GDM1 (cell line): ENCODE measurements at regions not wholly inside any gene's neighbourhood (a gene's known extent, or its start where the extent isn't known, plus 50 kb on each side); places are given as distances from the start of the nearest gene placed in this dataset.
"Not testable (repeated sequence)": the region's sequence is repeated elsewhere in the genome, so short reads cannot be mapped to it uniquely, and the experiment has no call there.

Experiments used
- DNase-seq: peaks from one replicate; lab custom pipeline; 2025; lab: John Stamatoyannopoulos, UW

DNA sequence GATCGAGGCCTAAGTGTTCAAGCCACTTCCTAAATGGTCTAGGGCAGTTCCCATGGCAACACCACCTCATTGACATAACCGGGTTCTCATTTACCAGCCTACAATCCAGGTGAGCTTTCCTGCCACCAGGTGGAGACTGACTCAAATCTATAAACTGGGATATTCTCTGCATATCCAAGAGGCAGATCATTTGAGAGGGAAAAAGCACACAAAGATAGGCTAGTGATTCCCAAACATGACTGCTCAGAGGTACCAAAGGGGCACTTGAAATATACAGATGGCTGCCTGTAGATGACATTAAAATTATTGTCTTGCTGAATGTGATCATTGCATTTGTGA lies 141.3 kb upstream of the PROK2 start:
- DNase-seq = no peak

DNA sequence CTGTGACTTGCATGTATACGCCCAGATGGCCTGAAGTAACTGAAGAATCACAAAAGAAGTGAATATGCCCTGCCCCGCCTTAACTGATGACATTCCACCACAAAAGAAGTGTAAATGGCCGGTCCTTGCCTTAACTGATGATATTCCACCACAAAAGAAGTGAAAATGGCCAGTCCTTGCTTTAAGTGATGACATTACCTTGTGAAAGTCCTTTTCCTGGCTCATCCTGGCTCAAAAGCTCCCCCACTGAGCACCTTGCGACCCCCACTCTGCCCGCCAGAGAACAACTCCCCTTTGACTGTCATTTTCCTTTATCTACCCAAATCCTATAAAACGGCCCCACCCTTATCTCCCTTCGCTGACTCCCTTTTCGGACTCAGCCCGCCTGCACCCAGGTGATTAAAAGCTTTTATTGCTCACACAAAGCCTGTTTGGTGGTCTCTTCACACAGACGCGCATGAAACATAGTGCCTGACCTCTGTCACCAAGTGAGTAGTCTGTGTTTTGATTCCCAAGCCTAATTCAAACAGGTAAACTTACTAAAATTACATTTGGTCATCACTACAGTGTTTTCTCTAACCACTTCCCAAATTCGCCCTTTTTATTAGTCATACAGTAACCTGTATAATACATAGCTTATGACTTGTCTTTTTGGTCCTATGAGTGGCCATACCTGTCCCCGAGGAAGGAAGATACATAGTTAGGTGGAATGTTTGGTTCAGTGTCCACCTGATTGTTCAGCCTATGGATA lies 140.7 kb upstream of the PROK2 start:
- DNase-seq = not testable (repeated sequence)

DNA sequence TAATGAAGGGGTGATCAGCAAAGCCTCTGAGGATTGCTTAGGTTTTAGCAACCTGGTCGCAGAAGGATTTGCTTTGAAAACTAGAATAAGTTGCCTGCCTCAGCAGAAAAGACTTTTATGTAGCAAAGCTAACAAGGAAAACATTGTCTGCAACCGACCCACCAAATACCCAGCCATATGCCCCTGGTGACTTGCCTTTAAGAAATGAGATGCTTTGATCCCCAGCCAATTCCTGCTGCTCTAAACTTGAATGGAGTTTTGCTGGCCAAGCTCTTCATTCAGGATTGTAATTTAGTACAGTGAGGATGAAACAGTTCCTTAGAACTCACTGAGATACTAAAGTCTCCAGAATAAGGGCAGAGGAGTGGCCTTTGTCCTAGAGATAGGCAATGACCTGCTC lies 139.8 kb upstream of the PROK2 start:
- no peak for DNase-seq

DNA sequence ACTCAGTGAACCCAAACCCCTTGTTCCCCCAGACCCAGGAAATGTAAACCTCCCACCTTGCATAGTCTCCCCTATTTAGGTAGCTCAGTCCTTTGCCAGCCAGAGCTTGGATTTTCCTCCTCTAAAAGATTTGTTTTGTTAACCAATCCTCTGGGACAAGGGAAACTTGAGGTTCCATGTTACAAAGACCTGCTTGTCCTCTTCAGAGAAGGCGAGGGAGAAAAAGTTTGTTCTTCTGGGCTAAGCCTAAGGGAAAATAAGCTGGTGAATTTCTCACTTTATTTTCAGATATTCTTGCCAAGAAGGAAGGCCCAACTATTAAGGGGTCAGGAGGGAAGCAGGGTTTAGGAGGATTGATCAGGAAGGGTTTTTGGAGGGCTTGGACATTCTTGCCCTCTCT lies 136.1 kb upstream of the PROK2 start:
- no peak for DNase-seq

DNA sequence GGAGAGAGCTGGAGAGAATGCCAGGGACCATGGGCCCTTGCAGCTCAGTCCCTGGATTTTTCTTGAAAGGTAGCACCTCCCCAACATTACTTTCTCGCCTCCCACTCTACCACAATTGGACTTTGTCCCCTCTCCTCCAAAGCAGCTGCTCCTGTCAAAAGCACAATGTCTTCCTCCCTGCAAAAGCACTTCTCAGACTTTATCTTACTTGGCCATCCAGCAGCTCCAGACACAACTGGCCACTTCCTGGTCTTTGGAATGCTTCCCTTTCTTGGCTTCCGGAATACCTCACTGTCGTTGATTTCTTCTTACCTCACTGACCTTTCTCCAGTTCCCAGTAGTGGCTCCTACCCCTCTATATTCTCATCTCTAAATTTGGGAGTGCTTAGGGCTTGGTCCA lies 134.6 kb upstream of the PROK2 start:
- no peak for DNase-seq

DNA sequence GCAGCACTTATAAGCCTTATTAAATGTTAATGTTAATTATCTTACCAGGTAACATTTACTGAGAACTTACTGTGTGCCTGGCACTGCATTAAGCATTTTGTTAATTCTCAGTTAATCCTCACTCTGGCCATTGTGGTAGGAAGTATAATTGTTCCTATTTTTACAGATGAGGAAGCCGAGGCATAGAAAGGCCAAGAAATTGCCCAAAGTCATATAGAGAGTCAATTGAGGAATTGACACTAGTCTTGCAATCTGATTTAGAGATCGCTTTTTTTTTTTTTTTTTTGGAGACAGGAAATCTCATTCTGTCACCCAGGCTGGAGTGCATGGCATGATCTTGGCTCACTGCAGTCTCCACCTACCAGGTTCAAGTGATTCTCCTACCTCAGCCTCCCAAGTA lies 132.6 kb upstream of the PROK2 start:
- no peak for DNase-seq

DNA sequence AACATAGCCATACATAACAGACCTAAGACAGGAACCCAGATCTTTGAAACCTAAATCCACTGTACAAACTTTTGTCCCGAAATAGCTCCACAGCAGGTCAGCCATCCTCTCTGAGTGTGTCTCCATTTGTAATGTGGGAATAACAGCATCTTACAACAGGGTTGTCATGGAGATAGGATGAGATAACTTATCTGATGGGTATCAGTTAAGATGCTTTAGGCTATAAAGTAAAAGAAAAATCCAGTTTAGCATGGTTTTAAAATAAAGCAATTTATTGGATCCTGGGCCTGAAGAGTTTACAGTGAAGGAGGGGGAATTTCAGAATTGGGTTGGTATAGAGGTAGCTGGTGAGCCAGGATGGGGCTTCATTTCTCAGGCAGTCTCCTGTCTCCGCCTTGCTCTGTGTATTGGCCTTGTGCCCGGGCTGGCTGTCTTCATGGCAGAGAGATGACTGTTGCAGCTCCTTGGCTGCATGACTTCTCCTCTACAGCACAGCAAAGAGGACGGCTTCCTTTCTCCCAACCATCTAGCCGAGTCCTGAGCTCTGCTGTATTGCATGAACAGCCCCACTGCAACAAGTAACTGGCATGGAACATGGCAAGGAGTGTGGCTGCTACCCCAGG lies 131.9 kb upstream of the PROK2 start:
- no peak for DNase-seq

DNA sequence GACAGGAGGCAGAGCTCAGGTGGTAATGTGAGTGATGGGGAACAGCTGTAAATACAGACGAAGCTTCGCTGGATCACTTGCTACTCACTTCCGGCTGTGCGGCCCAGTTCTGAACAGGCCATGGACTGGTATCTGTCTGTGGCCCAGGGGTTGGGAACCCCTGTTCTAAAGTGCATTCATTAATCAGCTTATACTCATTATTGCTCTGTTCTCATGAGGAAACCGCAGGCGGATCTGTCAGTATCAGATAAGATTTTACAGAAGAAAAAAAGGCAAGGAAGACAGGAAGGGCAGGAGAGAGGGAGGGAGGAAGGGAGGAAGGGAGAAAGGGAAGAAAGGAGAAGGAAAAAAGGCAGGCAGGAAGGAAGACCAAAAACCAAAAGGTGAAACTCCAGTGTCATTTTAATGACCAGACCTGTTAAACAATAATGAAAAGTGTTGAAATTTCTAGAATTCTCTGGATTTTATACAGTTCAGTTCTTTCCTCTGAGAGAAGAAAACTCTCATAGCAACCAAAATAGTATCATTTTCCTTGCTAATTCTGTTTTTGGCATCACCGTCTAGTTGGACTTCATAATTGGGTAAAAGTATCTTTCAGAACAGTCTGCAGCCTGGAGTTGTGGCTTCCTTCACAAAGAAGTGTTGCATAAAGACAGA lies 128.0 kb upstream of the PROK2 start:
- DNase-seq = no peak

DNA sequence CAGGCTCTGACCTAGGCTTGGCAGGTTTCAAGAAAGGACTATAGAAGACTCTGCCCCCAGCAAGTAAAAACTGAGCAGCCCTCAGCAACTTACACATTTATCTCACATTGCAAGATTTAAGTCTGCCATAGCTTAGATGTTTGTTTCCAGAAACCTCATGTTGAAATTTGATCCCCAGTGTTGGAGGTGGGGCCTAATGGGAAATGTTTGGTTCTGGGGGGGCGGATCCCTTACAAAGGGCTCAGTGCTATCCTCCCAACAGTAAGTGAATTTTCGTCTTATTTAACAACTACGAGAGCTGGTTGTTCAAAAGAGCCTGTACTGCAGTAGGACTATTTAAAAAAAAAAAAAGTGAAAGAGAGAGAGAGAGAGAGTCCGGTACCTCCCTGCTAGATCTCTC lies 125.2 kb upstream of the PROK2 start:
- no peak for DNase-seq

DNA sequence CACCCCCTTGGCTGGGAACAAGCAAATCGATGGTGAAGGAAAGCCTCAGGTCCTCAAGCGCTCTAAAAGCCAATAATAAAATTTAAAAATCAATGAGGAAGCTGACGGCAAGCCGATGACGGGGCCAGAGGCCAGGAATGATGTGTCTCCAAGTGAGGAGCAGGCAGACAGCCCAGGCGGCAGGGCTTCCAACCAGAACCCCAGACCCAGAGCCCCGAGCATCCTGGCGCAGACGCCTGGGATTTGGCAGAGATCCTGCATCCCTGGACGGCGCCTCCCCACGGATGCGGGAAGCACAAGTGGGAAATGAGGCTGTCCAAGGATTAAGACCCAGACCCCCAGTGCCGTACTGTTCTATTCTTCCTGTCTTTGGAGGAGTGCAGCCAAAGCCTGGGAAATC lies 123.0 kb upstream of the PROK2 start:
- no peak for DNase-seq

DNA sequence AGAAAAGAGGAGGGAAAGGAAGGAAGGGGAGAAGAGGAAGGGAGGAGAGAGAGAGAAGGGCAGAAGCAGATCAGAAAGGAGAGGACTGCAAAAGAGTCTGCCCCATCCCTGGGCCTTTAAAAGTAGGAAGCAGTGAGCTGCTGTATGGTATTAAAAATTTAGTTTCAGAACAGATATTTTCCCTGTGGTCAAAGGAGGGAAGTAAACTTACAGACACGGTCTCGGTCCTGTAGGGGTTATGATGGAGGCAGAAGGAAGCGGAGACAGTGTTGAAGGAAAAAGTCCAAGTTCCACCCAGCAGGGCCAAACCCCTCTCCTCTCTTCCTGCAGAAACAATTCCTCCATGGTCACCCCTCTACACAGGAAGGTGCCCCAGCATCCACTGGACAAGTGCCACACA lies 122.0 kb upstream of the PROK2 start:
- no peak for DNase-seq

DNA sequence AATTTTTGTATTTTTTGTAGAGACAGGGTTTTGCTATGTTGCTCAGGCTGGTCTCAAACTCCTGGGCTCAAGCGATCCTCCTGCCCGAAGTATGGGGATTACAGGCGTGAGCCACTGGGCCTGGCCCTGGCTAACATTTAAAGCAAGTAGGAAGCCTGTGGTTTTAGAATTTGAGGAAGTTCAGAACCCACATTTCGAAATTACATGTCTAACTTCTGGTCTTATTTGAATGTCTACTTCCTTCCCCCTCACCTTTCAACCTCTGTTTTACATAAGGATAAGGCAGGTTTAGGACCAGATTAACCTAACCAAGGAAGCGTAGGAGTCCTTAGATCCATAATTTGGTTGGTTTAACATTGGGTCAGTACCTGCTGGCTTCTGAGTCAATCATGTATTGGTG lies 120.5 kb upstream of the PROK2 start:
- DNase-seq = peak; percentile 19

DNA sequence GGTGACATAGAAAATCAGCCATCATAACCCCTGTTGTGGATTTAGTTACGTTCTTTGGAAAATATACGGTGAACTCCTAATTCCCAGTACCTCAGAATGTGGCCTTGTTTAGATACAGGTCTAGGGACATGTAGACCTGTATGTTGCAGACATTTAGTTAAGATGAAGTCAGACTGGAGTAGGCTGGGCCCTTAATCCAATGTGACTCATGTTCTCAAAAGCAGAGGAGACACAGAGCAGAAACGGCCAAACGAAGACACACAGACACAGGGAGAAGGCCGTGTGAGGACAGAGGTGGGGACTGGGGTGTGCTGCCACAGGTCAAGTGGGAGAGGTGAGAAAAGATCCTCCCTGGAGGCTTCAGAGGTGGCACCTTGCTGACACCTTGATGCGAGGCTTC lies 119.0 kb upstream of the PROK2 start:
- no peak for DNase-seq

DNA sequence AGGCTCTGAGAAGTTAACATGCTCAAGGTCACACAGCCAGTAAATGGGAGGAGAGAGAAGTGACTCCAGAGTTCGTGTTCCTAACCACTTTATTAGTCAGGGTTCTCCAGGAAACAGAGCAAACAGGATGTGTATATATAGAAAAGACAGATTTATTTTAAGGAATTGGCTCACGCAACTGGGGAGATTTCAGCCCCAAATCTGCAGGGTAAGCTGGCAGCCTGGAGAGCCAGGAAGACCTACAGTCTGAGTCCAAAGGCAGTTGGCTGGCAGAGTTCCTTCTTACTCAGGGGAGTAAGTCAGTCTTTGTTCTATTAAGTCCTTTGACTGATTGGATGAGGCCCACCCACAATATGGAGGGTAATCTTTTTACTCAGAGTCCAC lies 118.2 kb upstream of the PROK2 start:
- no peak for DNase-seq

DNA sequence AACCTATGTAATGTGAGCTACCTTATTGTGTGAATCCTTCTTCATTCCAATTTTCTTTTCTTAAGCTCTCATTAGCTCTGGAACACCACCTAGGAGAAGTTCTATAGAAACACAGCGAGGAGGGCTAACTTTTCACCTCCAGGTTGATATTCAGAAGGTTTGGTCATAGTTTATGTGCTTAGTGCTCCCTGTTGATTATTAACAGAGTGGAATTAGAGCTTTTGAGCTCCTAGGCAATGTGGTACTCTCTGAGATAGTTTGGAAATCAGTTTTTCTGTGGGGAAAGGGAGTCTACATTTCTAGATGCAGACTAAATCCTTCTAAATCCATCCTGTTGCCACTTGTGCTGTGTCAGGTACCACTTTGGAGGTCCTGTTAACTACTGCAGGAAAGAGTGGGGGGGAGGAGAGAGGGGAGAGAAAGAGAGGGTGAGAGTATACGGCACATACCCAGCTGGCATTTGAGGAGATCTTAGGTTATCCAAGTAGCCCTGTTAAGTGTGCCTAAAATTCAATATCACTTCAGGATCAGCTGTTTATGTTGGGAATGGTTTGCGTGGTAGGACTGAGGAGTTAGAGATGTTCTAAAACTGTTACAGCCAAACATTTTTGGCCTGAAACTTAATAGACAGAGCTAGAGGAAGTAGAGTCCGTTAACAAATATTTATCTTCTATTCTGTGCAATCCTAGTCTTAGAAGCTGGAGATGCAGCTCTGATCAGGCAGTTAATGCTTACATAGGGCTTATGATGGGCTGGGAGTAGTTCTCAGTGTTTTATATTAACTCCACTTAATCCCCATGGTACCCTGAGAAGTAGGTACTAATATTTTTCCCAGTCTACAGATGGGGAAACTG lies 117.5 kb upstream of the PROK2 start:
- no peak for DNase-seq

DNA sequence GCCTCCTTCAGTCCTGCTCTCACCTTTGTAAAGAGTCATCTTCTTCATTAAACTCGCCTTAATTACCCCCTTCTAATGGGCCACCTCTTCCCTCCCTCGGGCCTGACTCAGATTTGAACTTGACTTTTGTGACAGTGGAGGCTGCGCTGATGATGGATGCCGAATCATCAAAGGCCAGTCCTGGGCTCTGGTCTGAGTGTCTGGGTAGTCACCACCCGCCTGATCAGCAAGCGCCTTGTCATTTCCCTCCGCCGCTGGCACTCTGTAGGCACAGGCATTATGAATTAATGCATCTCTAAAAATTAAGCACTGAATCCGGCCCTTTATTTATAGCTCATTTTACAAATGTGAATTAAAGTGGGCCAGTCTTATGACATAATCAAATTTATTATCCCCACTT lies 116.7 kb upstream of the PROK2 start:
- DNase-seq = no peak

DNA sequence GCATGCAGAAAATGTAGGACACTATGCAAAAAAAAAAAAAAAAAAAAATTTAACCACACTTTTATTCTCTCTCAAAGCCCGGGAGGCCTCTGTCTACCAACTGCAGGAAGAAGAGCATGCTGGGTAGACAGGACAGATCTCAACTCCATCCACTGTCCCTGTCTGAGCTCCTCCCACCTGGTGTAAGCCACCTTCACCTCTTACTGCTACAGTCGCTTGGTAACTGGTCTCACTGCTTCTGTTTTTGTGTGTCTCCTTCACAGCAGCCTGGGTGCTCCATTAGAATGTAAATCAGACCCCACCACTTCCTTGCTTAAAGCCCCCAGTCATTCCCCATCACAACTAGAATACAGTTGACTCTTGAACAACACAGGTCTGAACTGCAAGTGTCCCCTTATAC lies 115.1 kb upstream of the PROK2 start:
- DNase-seq = no peak

DNA sequence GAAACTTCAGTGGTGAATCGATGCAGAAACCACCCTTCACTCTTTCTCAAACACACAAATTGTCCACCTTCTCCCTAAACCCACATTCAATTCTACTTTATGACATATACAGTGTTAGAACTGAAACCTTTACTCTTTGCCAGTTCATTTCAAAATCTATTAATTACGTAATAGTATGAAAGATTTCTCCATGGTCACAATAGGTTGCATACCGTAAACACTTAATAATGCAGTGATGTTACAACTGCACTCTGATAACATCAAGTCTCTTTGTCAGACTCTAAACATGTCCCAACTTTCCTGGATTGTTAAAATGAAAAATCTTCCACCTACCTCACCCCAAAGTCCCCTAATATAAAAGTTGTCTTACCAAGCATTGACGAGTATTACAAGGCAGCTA lies 111.8 kb upstream of the PROK2 start:
- no peak for DNase-seq

DNA sequence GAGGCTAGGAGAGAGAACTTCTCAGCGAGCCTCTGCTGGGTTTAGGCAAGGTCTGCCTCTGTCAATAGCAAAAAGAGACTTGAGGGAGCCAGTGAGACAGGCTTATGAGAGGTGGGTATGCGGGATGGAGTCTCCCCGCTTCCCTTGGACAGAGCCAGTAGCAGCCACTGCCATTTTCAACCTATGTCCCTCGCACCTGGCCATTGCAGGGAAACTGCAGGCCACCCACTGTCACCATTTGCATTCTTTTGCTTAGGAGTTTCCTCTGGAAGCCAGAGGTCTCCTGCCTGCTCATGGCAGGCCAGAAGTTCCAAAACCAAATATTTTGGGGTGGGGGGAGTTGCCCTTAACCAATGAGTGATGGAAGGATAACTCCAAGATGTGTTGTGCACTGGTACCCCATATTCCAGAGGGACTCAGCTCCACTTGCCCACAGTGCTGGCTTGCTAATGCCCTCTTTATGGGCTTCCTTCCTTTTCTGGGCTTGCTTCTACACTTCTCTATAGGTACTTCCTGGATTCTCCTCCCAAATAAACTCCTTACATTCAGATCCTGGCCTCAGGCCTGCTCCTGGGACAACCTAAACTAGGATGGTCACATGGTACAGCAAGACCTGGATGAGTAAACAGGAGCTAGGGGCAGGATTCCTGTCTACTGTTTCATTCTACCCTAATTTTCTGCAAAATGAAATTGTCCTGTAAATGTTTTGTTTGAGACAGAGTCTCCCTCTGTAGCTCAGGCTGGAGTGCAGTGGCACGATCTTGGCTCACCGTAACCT lies 108.9 kb upstream of the PROK2 start:
- no peak for DNase-seq

DNA sequence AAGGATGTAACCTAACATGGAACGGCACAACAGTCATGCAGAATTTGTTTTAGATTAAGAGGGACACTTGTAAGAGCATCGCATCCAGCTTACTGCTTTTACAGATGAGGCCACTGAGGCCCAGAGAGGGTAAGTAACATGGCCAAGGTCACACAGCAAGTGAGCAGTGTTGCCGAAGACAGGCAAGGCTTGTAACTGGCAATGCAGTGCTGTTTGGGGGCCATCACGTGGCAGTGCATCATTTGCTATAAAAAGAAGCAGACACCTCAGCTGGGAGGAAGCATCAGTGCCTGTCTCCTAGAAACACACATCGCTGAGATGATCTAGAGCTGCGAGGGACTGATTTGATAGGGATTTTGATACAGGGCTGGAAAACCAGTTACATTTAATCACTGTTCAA lies 108.2 kb upstream of the PROK2 start:
- DNase-seq = no peak

DNA sequence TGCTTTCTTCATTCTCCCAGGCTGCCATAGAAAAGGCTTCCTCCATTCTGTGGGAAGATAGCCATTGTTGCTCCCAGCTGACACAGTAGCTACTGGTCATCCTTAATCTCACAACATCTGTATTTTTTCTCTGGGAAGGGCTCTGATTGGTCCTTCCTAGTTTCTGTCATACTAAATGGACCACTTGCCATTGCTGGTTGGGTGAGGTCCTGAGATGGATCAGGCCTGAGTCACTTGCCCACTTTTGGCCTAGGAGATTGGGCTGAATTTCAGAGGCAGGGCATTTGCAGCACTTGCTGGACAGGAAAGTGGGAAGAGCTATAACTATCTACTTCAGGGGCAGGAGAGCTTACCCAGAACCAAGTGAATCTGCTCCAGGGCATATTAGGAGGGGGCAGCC lies 106.5 kb upstream of the PROK2 start:
- DNase-seq = no peak

DNA sequence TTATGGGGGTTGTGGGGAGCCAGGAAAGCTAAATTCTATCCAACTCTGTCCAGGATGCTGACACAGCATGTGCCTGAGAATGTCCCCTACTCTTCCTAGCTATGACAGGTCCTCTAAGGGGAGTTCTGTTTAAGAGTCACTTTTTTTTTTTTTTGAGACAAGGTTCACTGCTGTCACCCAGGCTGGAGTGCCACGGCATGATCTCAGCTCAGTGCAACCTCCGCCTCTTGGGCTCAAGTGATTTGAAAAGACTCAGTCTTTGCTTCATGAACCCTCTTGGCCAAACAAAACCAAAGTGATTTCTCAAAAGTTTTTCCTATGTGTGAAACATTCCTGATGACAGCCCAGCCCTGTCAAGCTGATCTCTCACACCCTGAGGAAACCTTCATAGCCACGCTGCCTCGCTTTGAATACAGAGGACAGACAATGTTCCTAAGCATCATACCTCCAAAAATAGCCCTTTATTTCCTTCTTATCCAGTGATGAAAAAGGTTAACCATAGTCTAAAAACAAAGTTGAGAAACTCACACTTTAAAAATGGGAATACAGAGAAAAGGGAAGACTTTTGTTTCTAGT lies 105.5 kb upstream of the PROK2 start:
- DNase-seq = no peak
